ELF-1 (cell line): ENCODE measurements at regions not wholly inside any gene's neighbourhood (a gene's known extent, or its start where the extent isn't known, plus 50 kb on each side); places are given as distances from the start of the nearest gene placed in this dataset.

Experiments used
- DNase-seq: peaks from one replicate; pipeline ENCODE4 v3.0.0-alpha.2; 2016; ENCODE audit warnings: low read depth, low spot score

GRCh38 chr19:53696951-53697350 is 65.2 kb downstream of the DPRX start:
- DNase-seq = peak; percentile 35

GRCh38 chr19:53703361-53703760 is 71.6 kb downstream of the DPRX start:
- no peak for DNase-seq

- DNase-seq = no peak
Observed at GRCh38 chr19:53704011-53704410, 72.2 kb downstream of the DPRX start.

- DNase-seq = no peak
Observed at GRCh38 chr19:53707278-53707677, 75.5 kb downstream of the DPRX start.

GRCh38 chr19:53730391-53730790 is 93.7 kb downstream of the NLRP12 start:
- no peak for DNase-seq
